HUES6 (cell line): ENCODE measurements at regions not wholly inside any gene's neighbourhood (a gene's known extent, or its start where the extent isn't known, plus 50 kb on each side); places are given as distances from the start of the nearest gene placed in this dataset.
A peak's percentile ranks its signal among the peaks of the same experiment; 100 is the strongest.

Source experiments
- H3K27ac ChIP-seq: 2 replicates; pipeline ENCODE4 v1.7.0; 2013; ENCODE audit warnings: low read depth, mild to moderate bottlenecking, low read length, inconsistent platforms
- H3K27me3 ChIP-seq: 2 replicates; pipeline ENCODE4 v1.6.1; 2013; ENCODE audit warnings: low read length; ENCODE audit not compliant: control insufficient read depth, insufficient read depth
- H3K36me3 ChIP-seq: 2 replicates; pipeline ENCODE4 v1.6.1; 2013; ENCODE audit warnings: low read length; ENCODE audit not compliant: control insufficient read depth, insufficient read depth
- H3K4me1 ChIP-seq: 2 replicates; pipeline ENCODE4 v1.6.1; 2013; ENCODE audit warnings: low read length; ENCODE audit not compliant: control insufficient read depth, insufficient read depth
- H3K4me3 ChIP-seq: 2 replicates; pipeline ENCODE4 v1.5.1; 2013; ENCODE audit warnings: low read depth, low read length
- H3K9ac ChIP-seq: one replicate; pipeline ENCODE4 v1.6.1; 2013; ENCODE audit warnings: mild to moderate bottlenecking, low read length
- H3K9me3 ChIP-seq: 2 replicates; pipeline ENCODE4 v1.6.1; 2013; ENCODE audit warnings: low read depth, low read length; ENCODE audit not compliant: control insufficient read depth, insufficient read depth

- Histone ChIP-seq H3K4me3 (no peak overlapping the region), H3K9ac (no peak overlapping the region), H3K9me3 (peaks cover 27% of the 10 kb centered on the region), H3K27me3 (no peaks in the 10 kb centered on the region), H3K4me1 (no peaks in the 10 kb centered on the region), H3K27ac (no peak overlapping the region), H3K36me3 (no peaks in the 10 kb centered on the region)
Measured at GRCh38 chr6:49370518-49370917, 92.5 kb downstream of the MMUT start.

GRCh38 chr6:49366539-49366938 lies 96.5 kb downstream of the MMUT start:
- H3K9ac ChIP-seq, result no peak overlapping the region
- no peaks in the 10 kb centered on the region for H3K27me3 ChIP-seq
- no peak overlapping the region for H3K27ac ChIP-seq
- no peaks in the 10 kb centered on the region for H3K36me3 ChIP-seq
- H3K4me1 ChIP-seq, result no peaks in the 10 kb centered on the region
- peaks cover 44% of the 10 kb centered on the region for H3K9me3 ChIP-seq
- no peak overlapping the region for H3K4me3 ChIP-seq

- Histone ChIP-seq H3K9ac (no peak overlapping the region), H3K9me3 (no peaks in the 10 kb centered on the region; the same call in 1 of the 2 replicates), H3K27ac (no peak overlapping the region), H3K4me1 (no peaks in the 10 kb centered on the region), H3K27me3 (no peaks in the 10 kb centered on the region), H3K36me3 (no peaks in the 10 kb centered on the region), H3K4me3 (no peak overlapping the region)
Measured at GRCh38 chr6:49348561-49348960, 114.5 kb downstream of the MMUT start.

GRCh38 chr6:49342410-49342809 lies 120.6 kb downstream of the MMUT start:
- Histone ChIP-seq H3K4me1 (peaks cover 19% of the 10 kb centered on the region), H3K27me3 (no peaks in the 10 kb centered on the region), H3K9me3 (peaks cover 5% of the 10 kb centered on the region; the same call in 1 of the 2 replicates), H3K27ac (peak overlapping the region; percentile 79), H3K4me3 (no peak overlapping the region), H3K36me3 (no peaks in the 10 kb centered on the region), H3K9ac (peak overlapping the region; percentile 62)

- Histone ChIP-seq H3K27ac (peak overlapping the region; percentile 79), H3K9me3 (peaks cover 7% of the 10 kb centered on the region; the same call in 1 of the 2 replicates), H3K27me3 (no peaks in the 10 kb centered on the region), H3K9ac (peak overlapping the region; percentile 42), H3K36me3 (no peaks in the 10 kb centered on the region), H3K4me3 (no peak overlapping the region), H3K4me1 (peaks cover 19% of the 10 kb centered on the region)
Measured at GRCh38 chr6:49341869-49342268, 121.2 kb downstream of the MMUT start.

- Histone ChIP-seq H3K27me3 (no peaks in the 10 kb centered on the region), H3K4me3 (no peak overlapping the region), H3K36me3 (no peaks in the 10 kb centered on the region), H3K9me3 (peaks cover 18% of the 10 kb centered on the region), H3K9ac (no peak overlapping the region), H3K27ac (peak overlapping the region; percentile 41; the same call in 1 of the 2 replicates), H3K4me1 (peaks cover 19% of the 10 kb centered on the region)
Measured at GRCh38 chr6:49339096-49339495, 124.0 kb downstream of the MMUT start.

- H3K9ac ChIP-seq, result no peak overlapping the region
- peaks cover 18% of the 10 kb centered on the region; the same call in 1 of the 2 replicates for H3K4me1 ChIP-seq
Measured at GRCh38 chr6:49336514-49337131, 126.4 kb downstream of the MMUT start.

GRCh38 chr6:49333345-49334125 lies 129.5 kb downstream of the MMUT start:
- Histone ChIP-seq H3K27ac (no peak overlapping the region), H3K27me3 (no peaks in the 10 kb centered on the region), H3K36me3 (no peaks in the 10 kb centered on the region), H3K9ac (no peak overlapping the region), H3K4me1 (peaks cover 10% of the 10 kb centered on the region; the same call in 1 of the 2 replicates), H3K9me3 (peaks cover 16% of the 10 kb centered on the region), H3K4me3 (no peak overlapping the region)

More at GRCh38 chr6:49336514-49337131, 126.4 kb downstream of the MMUT start:
- no peak overlapping the region; the same call in 1 of the 2 replicates for H3K27ac ChIP-seq
- H3K36me3 ChIP-seq, result no peaks in the 10 kb centered on the region
- peaks cover 18% of the 10 kb centered on the region for H3K9me3 ChIP-seq
- H3K4me3 ChIP-seq, result no peak overlapping the region
- no peaks in the 10 kb centered on the region for H3K27me3 ChIP-seq

GRCh38 chr6:49332781-49333180 lies 130.3 kb downstream of the MMUT start:
- Histone ChIP-seq H3K4me3 (no peak overlapping the region), H3K36me3 (no peaks in the 10 kb centered on the region), H3K4me1 (peaks cover 10% of the 10 kb centered on the region; the same call in 1 of the 2 replicates), H3K9me3 (peaks cover 13% of the 10 kb centered on the region), H3K27ac (no peak overlapping the region), H3K9ac (no peak overlapping the region), H3K27me3 (no peaks in the 10 kb centered on the region)

GRCh38 chr6:49329186-49329585 lies 133.9 kb downstream of the MMUT start:
- Histone ChIP-seq H3K4me3 (no peak overlapping the region), H3K9ac (no peak overlapping the region), H3K27ac (no peak overlapping the region), H3K4me1 (peaks cover 10% of the 10 kb centered on the region; the same call in 1 of the 2 replicates), H3K9me3 (peaks cover under 1% of the 10 kb centered on the region; the same call in 1 of the 2 replicates), H3K36me3 (no peaks in the 10 kb centered on the region), H3K27me3 (no peaks in the 10 kb centered on the region)
